Right ventricle myocardium inferior (tissue), 1 donor: ENCODE measurements at regions not wholly inside any gene's neighbourhood (a gene's known extent, or its start where the extent isn't known, plus 50 kb on each side); places are given as distances from the start of the nearest gene placed in this dataset.

Experiments used
- ATAC-seq: fragments of 200-7000 bp; cut with Tn5 transposase; one replicate; pipeline ENCODE4 v1.9.1; 2020; ENCODE audit warnings: mild to moderate bottlenecking, moderate library complexity
- DNase-seq: peaks from one replicate; pipeline ENCODE4 v3.0.0; 2021; ENCODE audit errors: missing footprints
- intact Hi-C: fragments of 100-400 bp; cut with DNase I; formaldehyde crosslinking; loops from one replicate; pipeline ENCODE4 v1.11.0; 2022
- donor health status: DM: no; HTN: yes; CAD: no; lungs with severe emphysema.

DNA sequence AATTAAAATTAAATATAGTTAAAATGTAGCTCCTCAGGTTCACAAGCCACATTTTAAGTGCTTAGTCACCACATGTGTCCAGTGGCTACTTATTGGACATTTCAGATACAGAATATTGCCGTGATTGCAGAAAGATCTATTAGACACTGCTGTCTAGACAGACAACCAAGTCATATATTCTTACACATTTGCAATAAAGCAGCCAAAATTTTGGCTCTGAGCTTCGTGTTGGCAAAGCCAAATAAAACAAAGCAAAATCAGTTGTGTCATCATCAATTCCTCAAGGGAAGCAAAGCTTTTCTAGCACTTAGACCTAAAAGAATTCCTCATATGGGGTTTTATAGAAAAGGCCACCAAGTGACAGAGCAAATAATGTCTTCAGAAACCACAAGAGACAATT is 193.1 kb upstream of the LPP start:
- ATAC-seq (no peak), DNase-seq (no peak)
- intact Hi-C loops: loop anchor here (5.0 kb wide), 1 partner anchor 214 kb away; the partner anchor contains the start of gene BCL6

DNA sequence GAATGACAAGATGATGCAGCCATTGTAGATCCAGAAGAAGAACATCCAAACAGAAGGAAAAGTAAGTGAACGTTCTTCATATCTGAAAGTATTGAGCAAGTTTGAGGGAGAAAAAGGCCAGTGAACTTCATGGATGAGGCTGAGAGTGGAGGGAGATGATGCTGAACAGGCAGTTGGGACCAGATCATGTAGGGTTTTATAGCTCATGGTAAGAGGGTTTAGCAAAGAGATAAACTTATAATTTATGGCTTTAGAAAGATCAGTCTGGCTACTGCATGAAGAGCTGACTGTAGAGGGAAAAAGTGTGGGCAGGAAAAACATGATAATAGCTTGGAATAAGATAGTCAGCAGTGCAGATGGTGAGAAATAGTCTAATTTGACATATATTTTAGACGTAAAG is 192.6 kb upstream of the LPP start:
- intact Hi-C loops: loop anchor here (5.0 kb wide), 1 partner anchor 214 kb away; the partner anchor contains the start of gene BCL6
- no peak for DNase-seq
- no peak for ATAC-seq

DNA sequence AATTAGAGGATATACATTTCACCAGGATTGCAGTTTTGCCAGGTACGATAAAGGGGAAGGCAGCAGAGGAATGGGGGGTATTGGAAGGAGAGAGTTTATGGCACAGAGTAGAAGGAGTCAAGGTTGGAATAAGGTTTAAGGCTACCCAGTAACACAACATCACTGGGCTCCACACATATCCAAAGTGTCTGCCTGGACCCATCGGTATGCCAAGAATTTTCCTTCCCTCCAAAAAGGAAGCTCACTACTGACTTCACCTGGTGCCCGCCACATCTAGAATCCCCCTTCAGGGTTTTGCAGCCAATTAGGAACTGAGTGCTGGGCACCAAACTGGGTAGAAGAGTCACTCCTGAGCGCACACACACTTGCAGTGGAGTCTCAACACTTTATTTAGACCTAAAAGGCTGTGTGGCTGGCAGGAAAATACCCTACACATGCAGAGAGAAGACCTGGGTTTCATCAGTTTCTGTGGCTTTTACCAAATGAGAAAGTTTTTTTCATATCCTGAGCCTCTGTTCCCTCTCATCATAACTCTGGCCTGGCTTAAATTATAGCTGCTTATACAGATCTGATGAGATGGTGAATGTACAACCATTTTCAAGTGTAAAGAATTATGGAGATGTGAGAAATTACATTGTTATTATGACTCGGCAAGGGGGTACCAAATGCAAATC is 190.8 kb upstream of the LPP start:
- ATAC-seq (no peak), DNase-seq (no peak)
- intact Hi-C loops: loop anchor here (5.0 kb wide), 1 partner anchor 216 kb away; the partner anchor contains the start of gene BCL6

DNA sequence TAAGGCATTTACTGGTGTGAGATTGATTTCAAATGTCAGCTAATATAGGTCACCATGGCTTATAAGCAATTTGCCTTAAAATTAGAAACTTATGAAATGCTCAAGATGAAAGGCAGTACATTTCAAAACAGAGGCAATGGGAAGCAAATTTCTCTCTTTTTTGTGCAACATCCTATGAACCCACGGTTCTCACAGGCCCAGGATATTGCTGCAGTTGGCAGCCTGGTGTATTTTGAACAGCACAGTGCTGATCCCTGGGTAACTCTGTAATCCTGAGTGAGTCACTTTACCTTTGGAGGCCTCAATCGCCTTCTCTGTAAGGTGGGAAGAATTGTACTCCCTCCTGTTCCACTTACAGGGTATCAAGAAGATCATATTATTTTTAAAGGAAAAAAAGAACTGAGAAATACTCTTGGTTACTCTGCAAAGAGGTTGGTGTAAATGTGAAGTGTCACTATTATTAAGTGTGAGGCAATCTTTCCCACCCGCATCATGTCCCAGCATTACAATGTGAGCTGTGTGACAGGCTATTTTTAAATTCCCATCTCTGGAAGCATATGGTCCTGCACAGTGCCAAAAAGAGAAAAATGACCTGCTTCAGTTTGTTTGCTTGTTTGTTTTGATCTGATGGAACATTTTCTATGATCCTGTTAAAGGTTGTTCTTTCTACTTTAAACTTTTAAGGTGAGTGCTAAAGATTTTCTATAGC is 190.1 kb upstream of the LPP start:
- peak; percentile 85 for ATAC-seq
- intact Hi-C loops: loop anchor here (5.0 kb wide), 1 partner anchor 217 kb away; the partner anchor contains the start of gene BCL6
- no peak for DNase-seq

DNA sequence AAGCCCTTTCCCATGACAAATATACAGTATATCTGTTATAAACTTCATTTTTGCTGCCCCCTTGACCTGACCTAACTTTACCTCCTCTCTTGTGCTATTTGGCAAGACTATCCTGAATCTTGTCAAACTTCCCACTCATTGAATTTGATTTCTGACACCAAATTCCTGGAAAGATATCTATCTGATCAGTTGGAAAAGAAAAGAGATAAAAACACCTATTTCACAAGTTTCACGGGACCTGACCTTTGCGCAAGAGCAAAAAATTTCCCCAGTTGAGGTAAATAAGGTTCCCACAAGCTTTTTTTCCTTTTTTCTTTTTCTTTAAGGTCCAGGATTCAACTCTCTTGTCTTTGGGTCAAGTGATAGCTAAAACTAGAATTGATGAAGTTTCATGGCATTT is 189.2 kb upstream of the LPP start:
- intact Hi-C loops: loop anchor here (5.0 kb wide), 1 partner anchor 217 kb away; the partner anchor contains the start of gene BCL6
- ATAC-seq (no peak), DNase-seq (no peak)

DNA sequence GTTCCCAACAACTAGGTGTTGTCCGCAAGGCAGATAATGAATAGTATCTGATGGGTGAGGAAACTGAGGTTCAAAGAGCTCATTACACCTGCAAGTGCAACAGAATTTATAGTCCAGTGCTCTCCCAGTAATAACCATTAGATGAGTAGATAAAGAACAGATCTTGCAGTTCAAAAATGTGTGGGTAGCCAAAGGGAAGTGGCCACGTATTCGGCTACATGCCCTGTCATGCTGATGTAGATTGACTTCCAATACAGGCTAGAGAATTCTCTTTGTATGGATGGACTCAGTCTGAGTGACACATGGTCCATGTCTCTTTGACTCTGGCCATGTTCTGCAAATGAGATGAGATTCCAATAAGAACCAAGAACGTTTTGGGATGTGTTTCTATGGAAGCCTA is 187.9 kb upstream of the LPP start:
- DNase-seq (no peak), ATAC-seq (no peak)
- intact Hi-C loops: no loop called here

DNA sequence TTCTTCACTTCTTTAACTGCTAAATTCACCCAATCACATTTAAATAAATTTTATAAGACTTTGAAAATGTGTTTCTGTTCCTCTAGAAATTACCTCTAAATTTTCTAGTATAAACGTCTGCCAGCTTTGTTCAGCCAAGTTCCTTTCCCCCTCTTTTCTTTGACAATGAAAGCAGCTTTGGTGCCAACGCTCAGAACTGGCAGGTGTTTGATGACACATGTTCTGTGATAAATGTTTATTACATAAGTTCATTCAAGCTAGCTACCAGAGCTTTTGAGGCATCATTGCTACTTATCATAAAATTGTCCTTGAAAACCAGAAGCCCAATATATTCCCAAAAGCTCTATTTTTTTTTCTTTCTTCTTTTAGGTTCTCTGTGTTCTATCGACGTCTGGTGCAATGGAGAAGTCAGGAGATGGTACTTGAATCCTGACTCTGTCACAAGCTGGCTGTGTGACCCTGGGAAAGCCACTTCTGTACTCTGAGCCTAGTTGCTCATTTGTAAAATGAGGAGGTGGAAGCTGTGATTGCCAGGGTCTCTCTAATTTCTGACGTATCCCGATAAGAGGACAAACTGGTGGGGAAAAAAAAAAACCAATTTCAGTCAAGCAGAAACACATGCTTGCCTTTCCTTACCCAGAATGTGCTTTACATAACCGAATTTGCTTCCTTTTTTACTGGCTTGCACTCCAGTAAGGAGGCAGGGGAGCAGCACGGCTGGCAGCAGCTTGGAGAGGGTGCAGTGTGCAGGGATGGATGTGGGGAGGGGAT is 187.1 kb upstream of the LPP start:
- ATAC-seq (no peak), DNase-seq (no peak)
- intact Hi-C loops: no loop called here

DNA sequence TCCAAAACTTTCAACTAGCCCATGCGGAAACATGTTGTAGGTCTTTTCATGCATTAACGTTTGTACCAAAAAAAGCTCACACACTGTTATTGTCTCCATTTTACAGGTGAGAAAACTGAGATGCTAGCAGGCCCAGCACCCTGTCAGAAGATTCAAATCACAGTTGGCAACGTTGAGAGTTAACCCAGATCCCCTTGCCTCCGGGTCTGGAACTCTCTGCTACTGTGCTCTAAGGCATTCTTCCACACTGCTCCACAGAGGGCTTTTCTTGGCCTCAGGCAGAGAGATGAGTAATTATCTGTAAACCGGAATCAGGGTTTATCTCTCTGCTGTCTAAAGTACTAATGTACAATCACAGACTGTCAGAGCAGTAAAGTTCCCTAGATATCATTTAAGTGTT is 186.0 kb upstream of the LPP start:
- ATAC-seq: no peak
- intact Hi-C loops: no loop called here
- DNase-seq: no peak

DNA sequence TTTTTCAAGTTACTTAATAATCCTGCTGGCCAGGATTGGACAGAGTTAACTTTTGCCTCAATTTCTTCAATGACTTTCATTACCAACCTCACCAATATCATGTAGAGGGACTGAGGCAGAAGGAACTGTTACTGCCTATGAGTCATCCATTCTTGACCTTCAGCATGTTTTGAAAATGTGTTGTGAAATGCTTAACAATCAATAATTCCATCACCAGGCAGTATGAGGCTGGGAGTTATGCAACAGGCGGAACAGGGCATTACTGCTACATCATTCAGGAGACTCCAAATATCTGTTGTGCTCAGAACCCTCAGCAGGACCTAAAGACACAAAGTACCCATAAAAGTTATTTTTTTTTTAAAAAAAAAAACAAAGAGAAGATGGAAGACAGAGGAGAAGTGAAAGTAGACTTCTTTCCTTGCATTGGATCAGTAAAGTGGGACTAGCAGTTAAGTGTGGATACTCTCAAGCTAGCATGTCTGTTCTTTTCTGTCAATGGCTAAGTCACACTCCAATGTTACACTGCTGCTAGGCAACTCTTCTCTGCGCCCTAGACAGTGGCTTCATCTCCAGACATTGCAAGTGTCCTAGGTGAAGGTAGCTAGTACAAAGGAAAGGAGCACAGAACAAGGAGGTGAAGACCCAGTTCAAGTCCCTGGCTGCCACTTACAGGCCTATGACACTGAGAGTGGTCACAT is 184.9 kb upstream of the LPP start:
- ATAC-seq: peak; percentile 37
- intact Hi-C loops: no loop called here
- no peak for DNase-seq

DNA sequence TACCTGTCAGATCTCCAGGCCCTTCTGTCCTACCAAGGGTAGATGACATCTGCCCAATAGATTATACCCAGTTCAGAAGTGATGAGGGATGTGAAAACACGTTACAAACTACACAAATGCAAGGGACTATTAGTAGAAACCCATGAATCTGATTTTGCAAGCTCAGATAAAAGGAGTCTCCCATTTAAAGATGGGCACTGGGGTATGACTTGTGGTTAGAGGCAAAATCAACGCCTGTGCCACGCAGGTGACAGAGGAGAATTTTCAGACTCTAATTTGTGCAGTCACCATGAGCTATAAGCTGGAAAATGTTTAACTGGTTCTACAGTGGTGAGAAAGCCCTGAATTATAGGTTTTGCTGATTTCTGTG is 184.4 kb upstream of the LPP start:
- no peak for ATAC-seq
- intact Hi-C loops: no loop called here
- DNase-seq: no peak

DNA sequence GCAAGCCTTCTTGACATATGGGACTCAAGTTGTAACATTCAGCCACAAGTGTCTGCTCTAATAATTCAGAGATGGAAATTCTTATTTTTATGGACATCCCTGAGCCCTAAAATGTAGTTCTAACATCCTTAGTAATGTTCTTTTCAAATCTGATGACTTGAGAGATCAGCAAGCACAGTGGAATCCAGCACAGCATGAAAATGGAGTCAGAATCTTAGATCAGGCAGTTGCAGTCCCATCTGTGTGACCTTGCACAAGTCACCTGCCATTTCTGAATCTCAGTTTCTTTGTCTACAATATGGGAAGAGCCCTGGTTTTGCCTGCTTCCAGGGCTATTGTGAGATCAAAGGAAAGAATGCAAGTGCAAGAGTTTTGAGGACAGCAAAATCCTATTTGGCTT is 183.9 kb upstream of the LPP start:
- DNase-seq: no peak
- intact Hi-C loops: loop anchor here (10.0 kb wide), 1 partner anchor 985 kb away; no protein-coding TSS in a partner anchor
- no peak for ATAC-seq

DNA sequence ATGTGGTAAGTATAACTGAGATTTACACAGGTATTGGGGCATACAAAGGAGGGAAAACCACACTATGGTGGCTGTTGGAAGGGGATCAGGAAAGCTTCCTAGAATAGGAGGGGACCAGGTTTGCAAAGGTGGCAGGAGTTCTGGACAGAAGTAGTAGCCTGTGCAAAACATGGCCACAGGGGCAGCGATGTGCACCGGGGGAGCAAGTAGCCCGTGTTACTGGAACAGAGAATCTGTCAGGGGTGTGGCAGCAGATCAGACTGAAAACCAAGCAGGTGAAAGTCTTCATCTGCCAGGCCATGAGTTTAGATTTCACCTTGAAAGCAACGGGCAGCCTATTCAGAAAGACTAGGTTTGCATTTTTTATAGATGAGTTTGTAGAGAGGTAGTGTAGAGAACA is 182.3 kb upstream of the LPP start:
- DNase-seq: no peak
- ATAC-seq: no peak
- intact Hi-C loops: loop anchor here (10.0 kb wide), 1 partner anchor 983 kb away; no protein-coding TSS in a partner anchor

DNA sequence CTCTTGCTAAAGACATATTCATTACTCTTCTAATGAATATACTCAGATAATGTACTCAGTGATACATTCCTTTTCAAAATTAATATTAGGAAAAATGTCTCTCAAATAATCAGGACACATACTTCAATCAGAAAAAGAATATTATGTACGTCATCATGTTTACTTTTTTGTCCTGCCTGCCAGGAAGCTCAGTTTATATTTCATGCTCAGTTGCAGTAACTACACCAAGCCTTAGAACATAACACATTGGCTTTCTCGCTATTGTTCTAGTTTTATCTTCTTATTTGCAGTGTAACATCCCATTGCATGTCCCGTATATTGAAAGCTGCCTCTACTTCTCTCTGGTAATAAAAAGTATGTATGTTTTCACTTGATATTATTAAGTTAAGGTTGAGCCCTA is 181.5 kb upstream of the LPP start:
- intact Hi-C loops: loop anchor here (10.0 kb wide), 1 partner anchor 982 kb away; no protein-coding TSS in a partner anchor
- ATAC-seq: no peak
- DNase-seq: no peak

DNA sequence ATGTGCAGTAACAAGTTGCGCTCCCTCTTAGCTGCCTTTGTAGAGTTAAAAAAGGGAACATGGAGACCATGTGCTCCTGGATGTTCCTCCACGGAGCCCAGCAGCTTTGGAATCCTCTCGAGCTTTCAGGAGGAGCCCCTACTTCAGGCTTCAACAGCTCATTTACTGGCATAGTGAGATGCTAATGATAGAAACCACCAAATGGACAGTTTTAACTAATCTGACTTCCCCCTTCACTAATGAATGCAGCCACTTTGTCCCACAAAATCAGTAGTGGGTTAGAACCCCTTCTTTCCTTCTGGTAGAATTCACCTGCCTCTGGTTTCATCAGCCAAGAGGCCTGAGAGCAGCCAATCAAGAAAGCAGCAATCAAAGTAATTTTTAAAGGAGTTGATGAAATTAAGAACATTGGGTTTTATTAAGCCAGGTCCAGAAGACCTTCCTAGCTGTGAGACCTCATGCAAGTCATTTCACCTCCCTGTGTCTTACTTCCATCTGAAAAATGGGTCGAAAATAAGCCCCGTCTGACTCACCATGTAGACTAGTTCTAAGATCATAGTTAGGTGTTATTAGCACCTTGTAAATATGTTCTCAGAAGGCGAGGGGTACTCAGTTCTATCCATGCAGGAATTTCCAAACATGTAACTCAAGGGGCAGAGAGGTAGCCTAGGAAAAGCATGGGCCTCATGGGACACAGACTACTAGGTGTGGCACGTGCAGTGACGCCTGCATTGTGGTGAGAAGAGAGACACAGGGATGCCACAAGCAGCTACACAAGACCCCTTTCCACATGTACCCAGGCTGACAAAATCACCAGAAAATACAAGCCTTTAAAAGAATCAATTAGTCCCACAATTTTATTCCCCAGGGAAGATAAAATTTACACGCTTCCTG is 179.7 kb upstream of the LPP start:
- intact Hi-C loops: loop anchor here (10.0 kb wide), 1 partner anchor 981 kb away; no protein-coding TSS in a partner anchor
- DNase-seq: no peak
- no peak for ATAC-seq

DNA sequence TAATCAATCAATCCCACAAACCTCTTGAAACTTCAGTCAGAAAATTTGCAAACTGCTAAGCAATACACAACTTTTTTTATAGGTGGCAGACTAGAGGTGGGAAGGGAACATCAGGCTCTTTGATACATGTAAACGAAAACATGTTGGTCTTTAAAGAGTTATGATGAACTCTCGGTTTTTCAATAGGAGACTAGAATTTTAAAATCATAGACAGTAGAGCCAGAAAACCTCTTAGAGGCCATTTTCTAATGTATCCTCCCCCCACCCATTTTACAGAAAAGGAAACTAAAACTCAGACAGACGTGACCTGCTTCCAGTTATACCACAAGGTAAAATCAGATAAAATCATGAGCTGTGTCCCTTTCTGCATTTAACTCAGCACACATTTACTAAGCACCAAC is 179.1 kb upstream of the LPP start:
- intact Hi-C loops: loop anchor here (10.0 kb wide), 1 partner anchor 980 kb away; no protein-coding TSS in a partner anchor
- DNase-seq (no peak), ATAC-seq (no peak)

DNA sequence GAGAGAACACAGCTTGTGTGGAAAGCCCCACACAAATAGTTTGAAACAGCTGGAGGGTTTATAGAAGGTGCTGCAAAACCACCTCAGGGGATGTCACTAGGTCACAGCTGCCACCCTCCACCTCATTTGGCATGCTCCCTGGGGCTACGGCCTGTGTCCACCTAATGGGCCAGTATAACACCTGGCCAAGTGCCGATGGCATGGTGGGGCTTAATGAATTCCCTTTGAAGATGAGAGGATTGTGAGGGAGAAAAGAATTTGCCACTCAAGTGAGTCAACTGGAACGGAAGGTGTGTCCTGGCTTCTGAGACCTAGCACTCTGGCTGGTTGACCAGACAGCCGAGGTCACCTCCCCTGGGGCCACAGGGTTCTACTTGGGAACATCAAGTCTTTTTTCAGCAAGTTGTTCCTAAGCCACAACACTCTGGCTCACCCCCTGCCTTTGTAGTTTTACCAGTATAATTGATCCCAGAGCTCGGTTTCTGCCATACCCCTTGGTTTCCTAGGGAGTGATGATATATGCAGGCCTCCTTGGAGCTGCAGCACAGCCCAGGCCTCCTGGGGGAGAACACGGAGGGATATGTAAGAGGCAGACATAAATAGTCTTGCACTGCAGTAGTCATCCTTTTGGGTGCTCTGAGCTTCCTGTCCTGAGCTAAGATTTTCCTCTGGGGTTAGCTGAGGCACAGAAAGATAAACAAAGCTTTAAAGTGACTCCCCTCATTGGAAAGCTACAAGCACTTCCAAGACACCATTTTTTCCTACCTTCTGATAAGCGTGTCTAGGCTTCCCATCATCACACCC is 178.2 kb upstream of the LPP start:
- peak; percentile 42 for ATAC-seq
- intact Hi-C loops: loop anchor here (10.0 kb wide), 1 partner anchor 979 kb away; no protein-coding TSS in a partner anchor
- no peak for DNase-seq

DNA sequence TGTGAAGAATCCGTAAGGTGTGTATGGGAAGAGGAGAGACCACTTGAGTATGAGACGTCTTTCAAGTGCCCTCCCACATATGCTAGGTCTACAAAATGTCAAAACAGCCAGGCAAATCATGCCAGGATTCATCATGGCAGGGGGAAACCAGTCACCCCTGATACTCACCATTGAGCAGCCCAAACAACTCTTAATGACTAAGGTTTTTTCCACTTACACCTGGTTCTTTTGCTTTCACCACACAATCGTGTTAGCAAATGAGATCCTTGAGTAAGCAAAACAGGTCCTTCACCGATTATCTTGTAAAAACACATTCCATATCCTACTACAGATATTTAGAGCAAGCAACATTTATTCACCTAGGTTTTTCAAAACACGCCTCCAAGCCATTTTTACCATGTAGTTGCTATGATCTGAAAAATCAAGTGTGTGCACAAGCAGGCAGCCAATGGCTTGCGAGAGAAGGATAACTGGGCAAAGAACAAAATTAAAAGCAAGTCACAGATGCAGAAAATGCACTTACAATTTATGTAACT is 177.5 kb upstream of the LPP start:
- ATAC-seq (no peak), DNase-seq (no peak)
- intact Hi-C loops: loop anchor here (10.0 kb wide), 1 partner anchor 978 kb away; no protein-coding TSS in a partner anchor
